Mammary epithelial cell (primary cell): ENCODE measurements at regions not wholly inside any gene's neighbourhood (a gene's known extent, or its start where the extent isn't known, plus 50 kb on each side); places are given as distances from the start of the nearest gene placed in this dataset.

Source experiments
- EZH2 ChIP-seq: IDR thresholded peaks from 2 replicates; pipeline ENCODE4 v1.6.1; 2012; ENCODE audit warnings: low read length, inconsistent platforms, borderline replicate concordance
- TF ChIP-seq, protein P1 (sequence below), 2 donors: IDR thresholded peaks in 1 of 2; conservative IDR thresholded peaks in 1 of 2; 2 replicates each; pipeline ENCODE4 v1.5.1; 2011 to 2012; ENCODE audit warnings: inconsistent platforms in 2 of 2, low read length in 2 of 2, mild to moderate bottlenecking in 2 of 2, control low read depth in 1 of 2, low read depth in 1 of 2; ENCODE audit not compliant: insufficient read depth in 1 of 2; ENCODE audit errors: extremely low read depth in 1 of 2

GRCh38 chr10:36185097-36185496 lies 543.0 kb upstream of the FZD8 start:
- no peak for TF ChIP-seq EZH2
- TF ChIP-seq, protein P1, sequence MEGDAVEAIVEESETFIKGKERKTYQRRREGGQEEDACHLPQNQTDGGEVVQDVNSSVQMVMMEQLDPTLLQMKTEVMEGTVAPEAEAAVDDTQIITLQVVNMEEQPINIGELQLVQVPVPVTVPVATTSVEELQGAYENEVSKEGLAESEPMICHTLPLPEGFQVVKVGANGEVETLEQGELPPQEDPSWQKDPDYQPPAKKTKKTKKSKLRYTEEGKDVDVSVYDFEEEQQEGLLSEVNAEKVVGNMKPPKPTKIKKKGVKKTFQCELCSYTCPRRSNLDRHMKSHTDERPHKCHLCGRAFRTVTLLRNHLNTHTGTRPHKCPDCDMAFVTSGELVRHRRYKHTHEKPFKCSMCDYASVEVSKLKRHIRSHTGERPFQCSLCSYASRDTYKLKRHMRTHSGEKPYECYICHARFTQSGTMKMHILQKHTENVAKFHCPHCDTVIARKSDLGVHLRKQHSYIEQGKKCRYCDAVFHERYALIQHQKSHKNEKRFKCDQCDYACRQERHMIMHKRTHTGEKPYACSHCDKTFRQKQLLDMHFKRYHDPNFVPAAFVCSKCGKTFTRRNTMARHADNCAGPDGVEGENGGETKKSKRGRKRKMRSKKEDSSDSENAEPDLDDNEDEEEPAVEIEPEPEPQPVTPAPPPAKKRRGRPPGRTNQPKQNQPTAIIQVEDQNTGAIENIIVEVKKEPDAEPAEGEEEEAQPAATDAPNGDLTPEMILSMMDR (conservative IDR thresholded peaks at IDR 0.05 in 1 of 2, IDR thresholded peaks at IDR 0.05 in 1 of 2; ENCODE audit: extremely low read depth in 1 of 2, insufficient read depth in 1 of 2, low read depth in 1 of 2, low read length in 2 of 2), result no peak
